Breast epithelium (tissue), 3 donors: ENCODE measurements at regions not wholly inside any gene's neighbourhood (a gene's known extent, or its start where the extent isn't known, plus 50 kb on each side); places are given as distances from the start of the nearest gene placed in this dataset.

Source experiments
- CTCF ChIP-seq, 3 donors: fragments of 450-650 bp; IDR thresholded peaks; one replicate each; pipeline ENCODE4 v1.5.1; 2016 to 2017; ENCODE audit warnings: antibody characterized with exemption in 3 of 3, mild to moderate bottlenecking in 3 of 3, moderate library complexity in 3 of 3
- POLR2A ChIP-seq: fragments of 450-650 bp; IDR thresholded peaks from one replicate; pipeline ENCODE4 v1.6.1; 2016; ENCODE audit warnings: antibody characterized with exemption, mild to moderate bottlenecking, moderate library complexity
- POLR2AphosphoS5 ChIP-seq, 3 donors: sonication (generic); formaldehyde crosslinking; IDR thresholded peaks; one replicate each; pipeline ENCODE4 v1.6.1; 2017; ENCODE audit warnings: antibody characterized with exemption in 3 of 3

DNA sequence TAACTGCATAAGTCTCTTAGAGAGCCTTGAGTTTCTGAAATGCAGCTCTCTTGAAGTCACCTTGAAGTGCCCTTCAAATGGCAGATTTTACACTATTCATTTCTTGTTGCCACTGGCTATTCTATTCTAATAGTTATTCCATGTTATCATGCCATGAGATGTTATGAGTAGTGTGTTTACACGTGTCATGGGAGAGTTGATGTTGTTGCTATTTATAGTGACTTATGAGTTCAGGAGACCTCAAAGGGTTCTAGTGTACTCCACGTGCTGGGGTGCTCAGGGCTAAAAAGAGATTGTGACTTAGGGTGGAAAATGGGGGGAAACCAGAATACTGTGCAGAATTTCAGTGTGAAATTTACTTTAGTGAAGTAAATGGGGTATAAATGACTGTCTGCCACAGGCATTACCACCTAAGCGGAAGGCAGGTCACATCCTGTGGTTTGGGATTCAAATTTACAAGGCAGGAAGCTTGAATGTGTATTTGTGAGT, 77.1 kb upstream of the SLC4A4 start:
- TF ChIP-seq CTCF (IDR thresholded peaks at IDR 0.05), result no peak
- TF ChIP-seq POLR2A, result no peak
- no peak for TF ChIP-seq POLR2AphosphoS5 (IDR thresholded peaks at IDR 0.05)
